ENCODE measurements at regions not wholly inside any gene's neighbourhood (a gene's known extent, or its start where the extent isn't known, plus 50 kb on each side); places are given as distances from the start of the nearest gene placed in this dataset.
"Not testable (repeated sequence)": the region's sequence is repeated elsewhere in the genome, so short reads cannot be mapped to it uniquely, and the experiment has no call there.

DNA sequence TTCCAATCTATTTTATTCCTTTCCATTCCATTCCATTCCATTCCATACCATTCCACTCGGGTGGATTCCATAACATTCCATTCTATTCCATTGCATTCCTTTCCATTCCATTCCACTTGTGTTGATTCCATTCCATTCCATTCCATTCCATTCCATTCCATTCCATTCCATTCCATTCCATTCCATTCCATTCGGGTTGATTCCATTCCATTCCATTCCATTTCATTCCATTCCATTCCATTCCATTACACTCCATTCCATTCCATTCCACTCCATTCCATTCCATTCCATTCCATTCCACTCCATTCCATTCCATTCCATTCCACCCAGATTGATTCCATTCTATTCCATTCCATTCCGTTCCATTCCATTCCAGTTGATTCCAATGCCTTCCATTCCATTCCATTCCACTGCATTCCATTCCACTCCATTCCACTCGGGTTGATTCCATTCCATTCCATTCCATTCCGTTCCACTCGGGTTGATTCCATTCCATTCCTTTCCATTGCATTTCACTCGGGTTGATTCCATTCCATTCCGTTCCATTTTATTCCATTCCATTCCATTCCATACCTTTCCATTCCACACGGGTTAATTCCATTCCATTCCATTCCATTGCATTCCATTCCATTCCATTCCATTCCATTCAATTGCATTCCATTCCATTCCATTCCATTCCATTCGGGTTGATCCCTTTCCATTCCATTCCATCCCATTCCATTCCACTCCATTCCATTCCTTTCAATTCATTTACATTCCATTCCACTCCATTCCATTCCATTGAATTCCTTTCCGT, 168.4 kb downstream of the CWH43 start:
- not testable (repeated sequence) for DNase-seq (ENCODE audit: low spot score)

DNA sequence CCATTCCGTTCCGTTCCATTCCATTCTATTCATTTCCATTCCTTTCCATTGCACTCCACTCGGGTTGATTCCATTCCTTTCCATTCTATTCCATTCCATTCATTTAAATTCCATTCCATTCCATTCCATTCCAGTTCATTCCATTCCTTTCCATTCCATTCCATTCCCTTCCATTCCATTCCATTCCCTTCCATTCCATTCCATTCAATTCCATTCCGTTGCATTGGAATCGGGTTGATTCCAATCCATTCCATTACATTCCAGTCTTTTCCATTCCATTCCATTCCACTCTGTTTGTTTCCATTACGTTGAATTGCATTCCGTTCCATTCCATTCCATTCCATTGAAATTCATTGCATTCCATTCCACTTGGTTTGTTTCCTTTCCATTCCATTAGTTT, 169.2 kb downstream of the CWH43 start:
- not testable (repeated sequence) for DNase-seq (ENCODE audit: low spot score)

DNA sequence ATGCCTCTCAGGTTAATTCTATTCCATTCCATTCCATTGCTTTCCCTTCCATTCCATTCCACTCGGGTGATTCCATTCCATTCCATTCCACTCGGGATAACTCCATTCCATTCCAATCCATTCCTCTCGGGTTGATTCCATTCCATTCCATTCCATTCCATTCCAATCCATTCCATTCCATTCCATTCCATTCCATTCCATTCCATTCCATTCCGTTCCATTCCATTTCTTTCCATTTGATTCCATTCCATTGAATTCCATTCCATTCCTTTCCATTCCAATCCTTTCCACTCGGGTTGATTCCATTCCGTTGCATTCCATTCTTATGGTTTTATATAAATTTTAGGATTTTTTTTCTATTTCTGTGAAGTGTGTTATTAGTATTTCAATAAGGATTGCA, 170.2 kb downstream of the CWH43 start:
- not testable (repeated sequence) for DNase-seq (ENCODE audit: low spot score)

DNA sequence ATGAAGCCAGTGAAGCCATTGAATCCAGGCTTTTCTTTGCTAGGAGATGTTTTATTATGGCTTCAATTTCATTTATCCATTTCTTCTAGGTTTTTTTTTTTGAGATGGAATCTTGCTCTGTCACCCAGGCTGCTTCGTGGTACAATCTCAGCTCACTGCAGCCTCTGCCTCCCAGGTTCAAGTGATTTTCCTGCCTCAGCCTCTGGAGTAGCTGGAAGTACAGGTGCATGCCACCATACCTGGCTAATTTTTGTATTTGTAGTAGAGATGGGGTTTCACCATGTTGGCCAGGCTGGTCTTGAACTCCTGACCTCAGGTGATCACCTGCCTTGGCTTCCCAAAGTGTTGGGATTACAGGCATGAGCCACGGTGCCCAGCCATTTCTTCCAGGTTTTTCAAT, 171.6 kb downstream of the CWH43 start:
- DNase-seq (ENCODE audit: low spot score), result not testable (repeated sequence)

DNA sequence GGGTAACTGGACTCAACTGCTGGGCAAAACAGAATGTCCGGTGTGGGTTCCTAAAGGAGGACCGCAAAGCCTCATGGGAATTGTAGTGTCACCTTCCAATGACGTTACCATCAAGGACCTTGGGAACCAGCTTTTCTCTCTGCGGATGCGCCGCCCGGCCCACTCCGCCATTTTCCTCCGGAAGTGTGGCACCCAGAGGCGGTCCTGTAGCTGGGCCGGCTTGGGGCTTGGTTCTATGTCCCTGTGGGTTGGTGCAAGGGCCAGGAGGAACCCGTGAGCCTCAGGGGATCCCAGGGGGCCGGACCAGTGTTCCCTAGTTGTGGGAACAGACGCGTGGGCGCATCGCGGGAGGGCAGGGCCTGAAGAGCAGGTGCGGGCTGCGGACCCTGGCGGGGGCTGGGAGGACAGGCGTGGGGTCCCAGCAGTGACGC, 175.1 kb downstream of the CWH43 start:
- not testable (repeated sequence) for DNase-seq (ENCODE audit: low spot score)

DNA sequence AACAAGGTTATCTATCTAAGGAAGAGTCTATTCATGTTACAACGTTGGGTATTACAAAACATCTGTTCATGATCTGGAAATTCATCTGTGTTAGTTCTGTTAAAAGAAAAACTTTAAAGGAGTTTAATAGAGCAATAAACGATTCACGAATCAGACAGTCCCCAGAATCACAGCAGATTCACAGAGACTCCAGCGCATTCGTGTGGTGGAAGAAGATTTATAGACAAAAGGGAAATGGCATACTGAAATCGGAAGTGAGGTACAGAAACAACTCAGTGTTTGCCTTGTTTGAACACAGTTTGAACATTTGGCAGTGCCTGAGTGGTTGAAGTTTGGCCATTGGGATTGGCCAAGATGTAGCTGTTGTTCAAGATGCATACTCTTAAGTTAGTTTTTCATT, 178.8 kb downstream of the CWH43 start:
- not testable (repeated sequence) for DNase-seq (ENCODE audit: low spot score)

DNA sequence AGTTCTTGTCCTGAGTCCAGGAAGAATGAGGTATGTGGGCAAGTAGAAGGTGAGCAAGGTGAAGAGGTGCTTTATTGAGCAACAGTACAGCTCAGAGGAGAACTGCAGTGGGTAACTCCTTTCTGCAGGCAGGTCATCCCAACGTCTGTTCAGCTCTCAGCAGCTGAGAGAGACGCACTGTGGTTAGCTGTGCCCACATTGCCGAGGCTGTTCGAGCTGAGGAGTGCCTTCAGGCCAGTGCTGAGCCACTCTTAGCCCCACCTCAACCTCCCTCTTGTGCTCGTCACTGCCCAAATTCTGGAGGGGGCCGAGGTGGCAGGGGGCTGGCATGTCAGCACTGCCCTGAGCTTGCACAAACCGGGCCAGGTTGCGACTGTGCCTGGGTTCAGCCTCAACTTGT, 191.8 kb downstream of the CWH43 start:
- not testable (repeated sequence) for DNase-seq (ENCODE audit: low spot score)

DNA sequence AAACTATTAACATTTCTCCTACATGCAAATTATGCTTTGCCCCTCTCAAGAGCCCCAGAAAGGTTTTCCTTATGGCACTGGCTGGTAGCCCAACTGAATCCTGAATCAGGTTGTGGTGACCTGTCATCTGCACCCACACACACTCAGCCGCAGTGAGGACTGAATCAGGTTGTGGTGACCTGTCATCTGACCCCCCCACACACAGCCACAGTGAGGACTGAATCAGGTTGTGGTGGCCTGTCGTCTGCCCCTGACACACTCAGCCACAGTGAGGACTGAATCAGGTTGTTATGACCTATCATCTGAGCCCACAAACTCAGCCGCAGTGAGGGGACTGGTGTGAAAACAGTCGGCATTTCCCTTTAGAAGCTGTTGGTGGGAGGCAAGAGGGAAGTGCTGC, 195.0 kb downstream of the CWH43 start:
- DNase-seq (ENCODE audit: low spot score), result not testable (repeated sequence)

DNA sequence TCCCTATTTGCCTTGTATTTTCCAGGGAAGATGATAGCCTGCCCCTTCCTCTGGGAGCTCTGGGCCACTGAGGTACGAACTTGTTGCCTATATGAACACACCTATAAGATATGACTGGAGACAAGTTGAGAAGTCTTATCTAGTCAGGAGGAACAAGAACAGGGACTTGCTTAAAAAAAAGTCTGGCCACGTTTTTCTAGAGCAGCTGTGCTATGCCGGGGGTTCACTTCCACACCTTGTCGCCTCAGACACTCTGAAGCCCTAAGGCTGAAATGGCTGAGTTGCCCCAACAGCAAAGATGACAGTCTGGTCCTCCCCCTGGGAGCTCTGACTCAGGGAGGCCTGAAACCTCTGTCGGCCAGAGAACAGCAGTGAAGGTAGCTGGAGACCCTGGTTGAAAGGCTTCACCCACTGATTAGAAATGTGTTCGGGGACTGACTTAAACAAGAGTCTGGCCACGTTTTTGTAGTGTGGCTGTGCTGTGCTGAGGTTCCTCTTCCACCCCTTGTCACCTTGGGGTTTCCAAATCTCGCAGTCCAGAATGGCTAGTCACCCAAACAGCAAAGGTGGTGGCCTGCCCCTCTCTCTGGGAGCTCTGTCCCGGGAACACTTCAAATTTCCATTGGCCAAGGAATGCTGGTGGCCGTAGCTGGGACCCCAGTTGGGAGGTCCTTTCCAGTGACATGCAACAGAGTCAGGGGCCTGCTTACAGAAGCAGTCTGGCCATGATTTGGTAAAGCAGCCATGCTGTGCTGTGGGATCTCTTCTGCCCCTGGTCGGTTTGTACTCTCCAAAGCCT, 225.5 kb downstream of the CWH43 start:
- DNase-seq (ENCODE audit: low spot score), result not testable (repeated sequence)

DNA sequence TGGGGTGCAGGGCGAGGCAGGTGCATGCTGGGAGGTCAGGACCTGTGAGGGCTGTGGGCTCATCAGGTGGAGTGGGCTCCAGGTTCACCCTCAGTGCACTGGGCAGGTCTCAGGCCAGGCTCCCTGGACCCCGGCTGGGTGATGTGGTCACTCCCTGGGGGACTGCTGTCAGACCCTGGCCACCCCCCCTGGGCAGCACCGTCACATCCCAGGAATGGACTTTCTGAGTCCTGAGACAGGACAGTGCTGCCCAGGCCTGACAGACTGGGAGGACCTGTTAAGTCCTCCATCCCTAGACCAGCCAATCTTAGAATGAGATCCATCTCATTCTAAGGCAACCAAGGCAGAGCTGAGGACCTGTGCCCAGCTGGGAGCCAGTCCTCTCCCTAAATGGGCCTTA, 227.2 kb downstream of the CWH43 start:
- not testable (repeated sequence) for DNase-seq (ENCODE audit: low spot score)

DNA sequence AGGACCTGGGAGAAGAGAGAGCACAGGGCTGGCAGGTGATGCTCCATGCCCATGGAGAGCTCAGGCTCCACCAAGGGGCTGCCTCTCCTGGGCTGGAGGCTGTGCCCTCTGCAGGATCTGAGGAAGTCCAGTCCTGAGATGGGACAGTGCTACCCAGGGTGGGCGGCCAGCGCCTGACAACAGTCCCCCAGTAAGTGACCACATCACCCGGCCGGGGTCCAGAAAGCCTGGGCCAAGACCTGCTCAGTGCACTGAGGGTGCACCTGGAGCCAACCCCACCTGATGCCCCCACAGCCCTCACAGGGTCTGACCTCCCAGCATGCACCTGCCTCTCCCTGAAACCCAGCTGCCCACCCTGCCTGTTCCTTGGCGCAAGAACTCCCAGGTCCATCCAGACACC, 227.7 kb downstream of the CWH43 start:
- not testable (repeated sequence) for DNase-seq (ENCODE audit: low spot score)

DNA sequence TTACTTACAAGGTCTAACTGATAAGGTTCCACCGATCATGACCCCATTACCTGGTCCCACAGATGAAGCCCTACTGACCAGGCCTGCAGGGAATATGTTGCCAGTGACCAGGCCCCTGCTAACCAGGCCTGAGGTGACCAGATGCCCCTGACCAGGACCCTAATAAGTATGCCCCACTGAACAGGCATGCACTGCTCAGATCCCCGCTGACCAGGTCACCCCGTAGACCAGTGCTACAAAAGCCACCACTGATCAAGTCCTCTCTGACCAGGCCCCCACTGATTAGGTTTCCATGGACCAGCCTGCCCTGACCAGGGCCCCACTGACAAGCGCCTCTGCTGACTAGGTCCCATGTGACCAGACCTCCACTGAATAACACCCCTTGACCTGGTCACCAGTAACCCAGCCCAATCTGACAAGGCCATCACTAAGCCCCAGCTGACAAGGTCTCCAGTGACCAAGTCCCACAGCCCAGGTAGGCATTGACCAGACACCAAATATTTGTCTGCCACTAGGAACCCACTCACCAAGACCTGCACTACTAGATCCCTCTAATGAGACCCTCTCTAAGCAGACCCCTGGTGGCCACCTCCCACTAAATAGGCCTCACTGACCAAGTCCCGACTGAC, 228.5 kb downstream of the CWH43 start:
- not testable (repeated sequence) for DNase-seq (ENCODE audit: low spot score)

DNA sequence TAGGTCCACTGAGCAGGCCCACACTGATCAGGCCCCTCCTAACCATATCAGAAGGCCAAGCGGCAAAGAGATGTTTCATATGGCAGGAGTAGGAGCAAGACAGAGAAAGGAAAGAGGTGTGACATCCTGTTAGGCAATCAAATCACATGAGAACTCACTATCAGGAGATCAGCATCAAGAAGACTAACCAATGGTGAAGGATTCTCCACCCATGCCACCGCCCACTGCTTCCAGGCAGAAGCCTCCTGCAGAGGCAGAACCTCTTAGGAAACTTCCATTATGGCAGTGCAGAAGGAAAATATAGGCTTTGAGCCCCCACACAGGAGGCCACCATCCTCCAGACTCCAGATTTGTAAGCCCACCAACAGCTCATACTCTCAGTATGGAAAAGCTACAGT, 229.0 kb downstream of the CWH43 start:
- not testable (repeated sequence) for DNase-seq (ENCODE audit: low spot score)

DNA sequence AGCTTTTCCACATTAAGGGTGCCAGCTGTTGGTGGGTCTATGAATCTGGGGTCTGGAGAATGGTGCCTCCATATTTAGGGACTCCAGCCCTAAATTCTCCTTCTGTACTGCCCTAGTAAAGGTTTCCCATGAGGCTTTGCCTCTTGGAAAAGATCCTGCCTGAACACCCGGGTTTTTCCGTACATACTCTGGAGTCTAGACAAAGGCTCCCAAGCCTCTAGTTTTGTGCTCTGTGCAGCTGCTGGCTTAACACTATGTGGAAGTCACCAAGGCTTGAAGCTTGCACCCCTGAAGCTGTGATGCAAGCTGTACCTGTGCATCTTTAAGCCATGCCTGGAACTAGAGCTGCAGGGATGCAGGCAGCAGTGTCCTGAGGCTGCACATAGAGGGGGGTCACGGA, 230.5 kb downstream of the CWH43 start:
- DNase-seq (ENCODE audit: low spot score), result not testable (repeated sequence)

DNA sequence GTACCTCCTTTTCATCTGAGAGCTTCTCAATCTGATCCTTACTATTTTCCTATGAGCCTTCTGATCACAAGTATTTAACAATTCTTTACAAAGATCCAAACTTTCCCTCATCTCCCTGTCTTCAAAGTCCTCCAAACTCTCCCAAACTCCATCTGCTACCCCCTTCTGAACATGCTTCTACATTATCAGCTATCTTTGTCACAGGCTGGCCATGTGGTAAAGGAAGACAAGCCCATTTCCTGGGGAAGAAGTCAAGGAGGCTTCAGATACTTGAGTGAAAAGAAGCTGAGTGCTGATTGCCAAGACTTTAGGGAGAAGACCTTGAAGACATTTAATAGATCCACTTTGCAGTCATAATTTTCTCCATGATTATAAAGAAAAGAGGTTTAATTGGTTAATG, 231.4 kb downstream of the CWH43 start:
- DNase-seq (ENCODE audit: low spot score), result no peak

DNA sequence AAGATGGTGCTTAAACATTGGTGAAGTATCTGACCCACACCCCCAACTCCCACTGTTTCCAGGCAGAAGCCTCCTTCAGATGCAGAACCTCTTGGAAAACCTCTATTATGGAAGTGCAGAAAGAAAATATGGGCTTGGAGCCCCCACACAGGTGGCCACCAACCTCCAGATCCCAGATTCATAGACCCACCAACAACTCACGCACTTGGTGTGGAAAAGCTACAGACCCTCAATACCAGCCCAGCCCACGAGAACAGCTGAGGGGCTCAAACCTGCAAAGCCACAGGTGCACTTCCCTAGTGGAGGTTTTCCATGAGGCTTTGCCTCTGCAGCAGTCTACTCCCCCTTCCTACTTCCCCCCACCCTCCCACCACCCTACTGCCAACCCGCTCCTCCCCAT, 232.0 kb downstream of the CWH43 start:
- DNase-seq (ENCODE audit: low spot score), result not testable (repeated sequence)

DNA sequence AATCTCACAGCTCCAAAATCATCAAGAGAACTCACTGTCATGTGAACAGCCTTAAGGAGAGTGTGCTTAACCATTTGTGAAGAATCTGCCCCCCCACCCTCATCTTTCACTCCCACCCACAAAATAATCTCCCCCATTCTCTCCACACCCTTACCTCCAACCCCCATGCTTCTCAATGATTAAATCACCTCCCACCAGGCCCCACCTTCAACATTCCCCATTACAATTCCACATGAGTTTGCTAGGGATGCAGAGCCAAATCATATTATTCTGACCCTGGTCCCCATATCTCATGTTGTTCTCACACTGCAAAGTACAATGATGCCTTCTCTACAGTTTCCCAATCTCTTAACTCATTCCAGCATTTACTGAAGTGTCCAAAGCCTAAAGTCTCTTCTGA, 232.9 kb downstream of the CWH43 start:
- not testable (repeated sequence) for DNase-seq (ENCODE audit: low spot score)

DNA sequence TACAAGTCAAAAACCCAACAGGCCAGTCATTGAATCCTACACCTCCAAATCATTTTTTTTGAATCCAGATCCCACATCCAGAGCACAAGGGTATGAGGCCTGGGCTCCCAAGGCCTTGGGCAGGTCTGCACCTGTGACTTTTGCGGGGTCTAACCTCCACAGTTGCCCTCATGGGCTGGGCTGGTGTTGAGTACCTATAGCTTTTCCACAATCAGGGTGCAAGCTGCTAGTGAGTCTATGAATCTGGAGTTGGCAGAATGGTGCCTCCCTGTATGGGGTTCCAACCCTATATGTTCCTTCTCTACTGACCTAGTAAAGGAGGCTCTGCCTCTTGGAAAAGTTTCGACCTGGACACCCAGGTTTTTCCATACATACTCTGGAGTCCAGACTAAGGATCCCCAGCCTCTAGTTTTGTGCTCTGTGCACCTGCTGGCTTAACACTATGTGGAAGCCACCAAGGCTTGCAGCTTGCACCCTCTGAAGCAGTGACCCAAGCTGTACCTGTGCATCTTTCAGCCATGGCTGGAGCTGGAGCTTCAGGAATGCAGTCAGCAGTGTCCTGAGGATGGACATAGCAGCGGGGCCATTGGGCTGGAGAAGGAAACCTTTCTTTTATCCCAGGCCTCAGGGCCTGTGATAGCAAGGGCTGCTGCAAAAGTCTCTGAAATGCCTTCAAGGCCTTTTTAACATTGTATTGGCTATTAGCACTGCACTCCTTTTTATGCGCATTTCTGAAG, 233.6 kb downstream of the CWH43 start:
- DNase-seq (ENCODE audit: low spot score), result not testable (repeated sequence)

DNA sequence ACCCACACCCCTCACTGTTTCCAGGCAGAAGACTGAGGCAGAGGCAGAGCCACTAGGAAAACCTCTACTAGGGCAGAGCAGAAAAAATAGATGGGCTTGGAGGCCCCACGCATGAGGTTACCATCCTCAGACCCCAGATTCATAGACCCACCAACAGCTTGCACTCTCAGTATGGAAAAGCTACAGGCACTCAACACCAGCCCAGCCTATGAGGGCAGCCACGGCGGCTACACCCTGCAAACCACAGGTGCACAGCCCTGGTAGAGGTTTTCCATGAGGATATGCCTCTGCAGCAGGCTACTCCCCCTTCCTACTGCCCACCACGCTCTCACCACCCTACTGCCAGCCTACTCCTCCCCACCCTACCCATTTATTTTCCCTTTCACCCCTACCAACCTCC, 235.1 kb downstream of the CWH43 start:
- no peak for DNase-seq (ENCODE audit: low spot score)

DNA sequence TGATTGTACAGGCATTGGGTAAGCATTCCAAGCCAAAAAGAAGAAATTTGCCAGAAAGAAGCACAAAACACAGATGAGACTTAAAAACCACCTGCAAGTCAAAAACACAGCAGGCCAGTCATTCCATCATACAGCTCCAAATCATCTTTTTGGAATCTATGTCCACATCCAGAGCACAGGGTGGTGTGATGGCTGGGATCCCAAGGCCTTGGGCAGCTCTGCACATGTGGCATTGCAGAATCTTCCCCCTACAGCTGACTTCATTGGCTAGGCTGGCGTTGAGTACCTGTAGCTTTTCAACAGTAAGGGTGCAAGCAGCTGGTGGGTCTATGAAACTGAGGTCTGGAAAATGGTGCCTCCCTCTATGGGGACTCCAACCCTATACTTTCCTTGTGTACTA, 236.7 kb downstream of the CWH43 start:
- DNase-seq (ENCODE audit: low spot score), result not testable (repeated sequence)

DNA sequence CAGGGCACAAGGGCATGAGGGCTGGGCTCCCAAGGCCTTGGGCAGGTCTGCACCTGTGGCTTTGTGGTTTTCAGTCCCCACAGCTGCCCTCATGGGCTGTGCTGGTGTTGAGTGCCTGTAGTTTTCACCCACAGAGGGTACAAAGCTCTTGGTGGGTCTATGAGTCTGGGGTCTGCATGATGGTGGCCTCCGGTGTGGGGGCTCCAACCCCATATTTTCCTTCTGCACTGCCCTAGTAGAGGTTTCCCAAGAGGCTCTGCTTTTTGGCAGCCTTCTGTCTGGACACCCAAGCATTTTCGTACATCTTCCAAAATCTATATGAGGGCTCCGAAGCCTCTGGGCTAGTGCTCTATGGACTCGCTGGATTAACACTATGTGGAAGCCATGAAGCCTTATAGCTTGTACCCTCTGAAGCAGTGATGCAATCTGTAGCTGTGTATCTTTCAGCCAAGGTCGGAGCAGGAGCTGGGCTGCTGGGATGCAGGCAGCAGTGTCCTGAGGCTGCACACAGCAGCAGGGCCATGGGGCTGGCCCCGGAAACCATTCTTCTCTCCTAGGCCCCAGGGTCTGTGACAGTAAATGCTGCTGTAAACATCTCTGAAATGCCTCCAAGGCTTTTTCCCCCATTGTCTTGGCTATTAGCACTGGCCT, 240.3 kb downstream of the CWH43 start:
- not testable (repeated sequence) for DNase-seq (ENCODE audit: low spot score)

All from AG20443 (cell line).